ENCODE measurements at regions not wholly inside any gene's neighbourhood (a gene's known extent, or its start where the extent isn't known, plus 50 kb on each side); places are given as distances from the start of the nearest gene placed in this dataset.

DNA sequence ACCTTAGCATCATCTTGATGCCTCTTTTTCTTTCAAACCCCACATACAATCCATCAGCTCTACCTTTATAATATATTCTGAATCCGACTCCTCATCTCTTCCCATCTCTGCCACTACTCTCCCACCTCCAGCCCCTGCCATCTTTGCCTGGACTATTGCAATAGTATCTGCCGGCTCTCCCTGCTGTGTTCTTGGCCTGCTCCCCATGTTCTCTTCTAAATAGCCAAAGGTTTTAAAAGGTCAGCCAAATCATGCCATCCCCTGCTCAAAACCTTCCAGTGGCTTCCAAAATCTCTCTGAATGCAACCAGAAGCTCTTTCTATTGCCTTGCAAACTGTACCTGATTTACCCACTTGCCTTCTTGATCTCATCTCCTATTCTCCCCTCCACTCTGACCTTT lies 266.0 kb downstream of the PTTG2 start:
- no peak for DNase-seq (ENCODE audit: low spot score)
- intact Hi-C loops (cut with DNase I): no loop called here

DNA sequence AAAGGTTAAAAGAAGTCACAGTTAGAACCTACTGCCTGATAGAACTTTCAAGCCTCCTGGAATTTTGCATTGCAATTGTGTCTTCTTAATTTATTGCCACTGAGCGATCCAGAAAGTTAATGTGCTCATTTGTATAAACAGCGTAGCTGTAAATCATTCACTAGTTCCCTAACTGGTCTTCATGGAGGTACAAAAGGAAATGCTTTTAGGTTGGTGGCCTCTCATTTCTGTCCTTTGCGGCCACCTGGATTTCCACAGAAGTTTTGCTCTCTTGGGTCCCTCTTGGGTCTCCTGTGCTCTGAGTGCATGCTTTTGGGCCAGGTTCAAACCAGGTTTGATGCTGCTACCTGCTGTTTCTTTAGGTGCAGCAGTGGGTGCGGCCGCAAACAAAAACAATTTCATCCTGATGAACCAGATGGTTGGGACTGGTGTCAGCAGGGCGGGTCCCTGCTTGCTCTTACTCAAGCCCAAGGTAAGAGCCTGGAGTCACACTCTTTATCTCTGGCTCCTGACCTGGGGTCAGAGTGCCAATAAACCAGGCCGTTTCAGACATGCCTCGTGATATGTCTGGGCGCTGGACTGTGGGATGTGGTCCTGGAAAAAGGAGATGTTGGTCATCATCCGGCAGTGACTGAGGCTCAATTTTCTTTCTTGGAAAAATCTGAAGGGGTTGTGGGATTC lies 270.1 kb downstream of the PTTG2 start:
- no peak for DNase-seq (ENCODE audit: low spot score)
- intact Hi-C loops (cut with DNase I): no loop called here

DNA sequence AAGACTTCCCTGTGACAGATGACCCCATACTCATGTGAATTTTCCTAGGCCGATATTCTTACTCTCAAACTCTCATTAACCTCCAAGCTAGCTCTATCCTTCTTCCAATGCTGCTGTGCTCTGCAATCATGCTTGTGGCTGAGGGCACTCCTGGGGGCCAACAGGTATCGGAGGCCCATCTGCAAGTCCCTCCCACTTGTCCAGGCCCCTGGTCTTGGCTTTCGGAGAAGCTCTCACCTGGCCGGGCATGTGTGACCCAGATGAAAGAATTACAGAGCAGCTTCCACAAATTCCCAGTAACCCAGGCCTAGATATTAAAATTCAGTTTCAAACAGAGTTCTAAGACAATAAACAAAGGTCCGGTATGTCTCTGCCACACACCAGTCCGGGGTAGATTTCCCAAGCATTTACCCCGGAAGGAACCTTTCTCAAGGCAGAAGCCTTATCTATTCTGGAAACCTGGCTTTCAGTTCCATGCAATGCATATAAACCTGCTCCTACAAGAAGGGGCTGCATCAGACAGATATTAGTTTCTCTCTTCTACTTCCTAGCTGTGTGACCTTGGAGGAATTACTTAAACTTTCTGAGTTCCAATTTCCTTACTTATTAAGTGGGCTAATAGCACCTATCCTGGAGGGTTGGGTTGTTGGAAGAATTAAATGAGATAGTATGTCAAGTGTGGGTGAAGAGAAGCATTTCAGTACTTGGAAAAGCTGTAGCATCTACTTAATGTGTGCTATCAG lies 270.8 kb downstream of the PTTG2 start:
- DNase-seq (ENCODE audit: low spot score): no peak
- intact Hi-C loops (cut with DNase I): no loop called here

DNA sequence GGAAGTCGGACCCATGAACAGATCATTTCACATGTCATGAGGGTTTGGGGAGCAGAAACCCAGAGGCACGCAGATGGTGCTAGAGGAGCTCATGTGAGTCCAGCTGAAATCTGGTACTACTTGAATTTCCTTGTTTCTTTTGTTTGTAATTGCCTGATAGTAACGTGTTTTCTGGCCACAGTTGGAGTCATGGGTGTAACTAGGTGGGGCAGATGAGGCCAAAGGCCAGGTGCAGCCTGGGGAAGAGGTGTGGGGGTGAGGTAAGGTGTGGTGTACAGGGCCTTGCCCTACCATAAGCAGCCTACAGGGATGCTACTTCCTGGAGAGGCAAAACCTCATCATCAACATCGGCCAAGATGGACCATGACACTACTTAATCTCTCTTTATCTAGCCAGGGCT lies 271.4 kb downstream of the PTTG2 start:
- intact Hi-C loops (cut with DNase I): no loop called here
- no peak for DNase-seq (ENCODE audit: low spot score)

- no peak for DNase-seq (ENCODE audit: low spot score)
- intact Hi-C loops (cut with DNase I): no loop called here
These were observed 272.5 kb downstream of the PTTG2 start for GRCh38 chr4:38232741-38233140.

- no peak for DNase-seq (ENCODE audit: low spot score)
- intact Hi-C loops (cut with DNase I): no loop called here
These were observed 273.7 kb downstream of the PTTG2 start for GRCh38 chr4:38233727-38234480.

GRCh38 chr4:38235354-38235753 lies 275.2 kb downstream of the PTTG2 start:
- intact Hi-C loops (cut with DNase I): no loop called here
- DNase-seq (ENCODE audit: low spot score): no peak

- DNase-seq (ENCODE audit: low spot score): no peak
- intact Hi-C loops (cut with DNase I): no loop called here
These were observed 275.8 kb downstream of the PTTG2 start for GRCh38 chr4:38236003-38236402.

GRCh38 chr4:38236503-38236902 lies 276.3 kb downstream of the PTTG2 start:
- intact Hi-C loops (cut with DNase I): no loop called here
- DNase-seq (ENCODE audit: low spot score): no peak

DNA sequence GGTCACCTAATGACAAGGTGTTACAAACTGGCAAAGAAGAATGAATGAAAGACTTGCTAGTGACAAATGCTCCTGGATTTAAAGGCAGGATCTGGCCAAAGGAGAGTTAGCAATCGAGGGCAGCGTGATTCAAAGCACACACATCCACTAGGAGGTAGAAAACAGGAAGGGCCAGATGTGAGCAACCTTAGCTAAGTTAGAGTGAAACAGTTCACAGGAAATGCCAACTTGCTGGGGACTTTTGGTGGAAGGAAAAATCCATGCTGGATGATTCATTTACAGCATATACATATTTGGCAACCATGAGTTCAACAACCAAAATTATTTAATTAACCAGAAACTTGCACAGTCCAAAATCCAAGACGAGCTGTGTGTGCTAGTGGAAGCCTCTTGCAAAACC lies 276.9 kb downstream of the PTTG2 start:
- intact Hi-C loops (cut with DNase I): no loop called here
- no peak for DNase-seq (ENCODE audit: low spot score)

- intact Hi-C loops (cut with DNase I): no loop called here
- DNase-seq (ENCODE audit: low spot score): no peak
These were observed 281.3 kb downstream of the PTTG2 start for GRCh38 chr4:38241541-38241940.

DNA sequence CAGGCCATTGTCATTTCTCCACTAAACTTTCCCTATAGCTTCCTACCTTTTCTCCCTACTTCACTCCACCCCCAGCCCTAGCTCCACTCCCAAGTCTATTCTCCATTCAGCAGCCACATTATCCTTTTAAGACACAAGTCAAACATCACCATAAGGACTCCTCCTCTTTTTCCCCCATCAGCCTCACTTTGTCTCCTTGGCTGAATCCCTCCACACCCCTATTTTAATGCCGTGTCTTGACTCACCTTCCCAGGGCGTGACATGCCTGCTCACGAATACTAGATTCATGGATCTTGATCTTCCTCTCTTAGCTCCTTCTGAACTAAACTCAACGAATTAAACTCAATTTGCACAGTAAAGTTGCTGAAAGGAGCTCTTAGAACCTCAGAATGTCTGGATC lies 281.9 kb downstream of the PTTG2 start:
- no peak for DNase-seq (ENCODE audit: low spot score)
- intact Hi-C loops (cut with DNase I): no loop called here

DNA sequence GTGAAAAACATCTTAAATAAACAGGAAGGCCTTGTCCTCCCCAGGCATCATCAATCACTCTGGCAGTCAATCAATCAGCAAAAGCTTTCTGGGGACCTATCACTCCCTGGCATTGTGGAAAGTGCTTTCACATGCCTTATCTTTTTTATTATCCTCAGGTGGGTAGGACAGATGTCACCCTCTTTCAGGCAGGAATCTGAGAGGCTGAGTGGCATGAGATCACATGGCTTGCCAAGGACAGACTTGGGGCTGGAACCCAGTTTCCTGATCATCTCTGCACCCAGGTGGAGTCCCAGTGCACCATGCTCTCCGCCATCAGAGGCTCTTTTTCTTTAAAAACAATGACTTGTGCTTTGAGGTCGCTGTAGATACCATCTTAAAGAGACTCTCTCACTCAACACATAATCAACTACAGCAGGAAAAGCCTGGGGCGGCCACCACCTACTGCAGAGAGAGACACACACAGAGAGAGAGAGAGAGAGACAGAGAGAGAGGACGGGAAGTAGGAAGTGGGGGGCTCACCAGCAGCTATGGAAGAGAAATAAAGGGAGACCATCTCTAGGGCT lies 282.7 kb downstream of the PTTG2 start:
- no peak for DNase-seq (ENCODE audit: low spot score)
- intact Hi-C loops (cut with DNase I): no loop called here

- no peak for DNase-seq (ENCODE audit: low spot score)
- intact Hi-C loops (cut with DNase I): no loop called here
These were observed 283.3 kb downstream of the PTTG2 start for GRCh38 chr4:38243388-38244053.

DNA sequence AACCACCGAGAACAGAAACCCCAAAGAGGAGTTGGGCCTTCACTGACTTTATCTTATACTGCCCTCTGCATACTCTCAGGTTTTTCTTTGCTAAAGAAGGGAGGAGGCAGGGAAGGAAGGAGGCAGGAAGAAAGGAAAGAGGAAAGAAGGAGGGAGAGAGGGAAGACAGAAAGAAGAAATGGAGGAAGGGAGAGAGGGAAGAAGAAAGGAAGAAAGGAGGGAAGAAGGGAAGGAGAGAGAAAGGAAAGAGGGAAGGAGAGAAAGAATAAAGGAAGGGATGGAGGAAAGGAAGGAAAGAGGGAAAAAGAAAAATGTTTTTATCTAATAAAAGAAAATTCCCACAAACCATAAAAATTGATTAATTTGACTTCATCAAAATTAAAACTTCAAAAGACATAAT lies 294.6 kb downstream of the PTTG2 start:
- intact Hi-C loops (cut with DNase I): no loop called here
- no peak for DNase-seq (ENCODE audit: low spot score)

- intact Hi-C loops (cut with DNase I): no loop called here
These were observed 295.4 kb downstream of the PTTG2 start for GRCh38 chr4:38255572-38255971.

GRCh38 chr4:38266616-38267015 lies 306.4 kb downstream of the PTTG2 start:
- DNase-seq (ENCODE audit: low spot score): no peak
- intact Hi-C loops (cut with DNase I): loop anchor here (5.0 kb wide), 1 partner anchor 74 kb away; no protein-coding TSS in a partner anchor

More at GRCh38 chr4:38255572-38255971, 295.4 kb downstream of the PTTG2 start:
- no peak for DNase-seq (ENCODE audit: low spot score)

GRCh38 chr4:38268108-38268820 lies 308.1 kb downstream of the PTTG2 start:
- DNase-seq (ENCODE audit: low spot score): no peak
- intact Hi-C loops (cut with DNase I): loop anchor here (5.0 kb wide), 1 partner anchor 76 kb away; no protein-coding TSS in a partner anchor

DNA sequence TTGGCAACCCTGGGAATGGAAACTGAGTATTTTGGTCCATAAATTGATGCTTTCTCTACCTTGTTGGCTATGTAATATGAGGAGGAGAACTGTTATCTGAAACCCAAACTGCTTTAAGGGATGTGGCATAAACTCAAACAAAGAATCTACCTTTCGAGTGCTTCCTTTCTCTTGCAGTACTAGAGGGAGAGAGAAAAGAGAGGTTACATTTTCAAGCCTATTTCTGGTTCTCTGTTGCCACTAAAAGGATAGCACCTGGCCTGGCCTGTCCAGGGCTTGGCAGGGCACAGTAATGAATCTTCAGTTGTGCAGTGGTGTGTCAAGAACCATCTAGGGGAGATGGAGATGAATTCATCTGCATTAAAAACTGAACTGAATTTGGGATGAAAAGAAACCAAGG lies 308.6 kb downstream of the PTTG2 start:
- no peak for DNase-seq (ENCODE audit: low spot score)
- intact Hi-C loops (cut with DNase I): loop anchor here (5.0 kb wide), 1 partner anchor 77 kb away; no protein-coding TSS in a partner anchor
